GM19397 (cell line): ENCODE measurements at regions not wholly inside any gene's neighbourhood (a gene's known extent, or its start where the extent isn't known, plus 50 kb on each side); places are given as distances from the start of the nearest gene placed in this dataset.
A peak's percentile ranks its signal among the peaks of the same experiment; 100 is the strongest.

Experiments
- ATAC-seq: cut with Tn5 transposase; IDR thresholded peaks from one replicate; pipeline ENCODE4 v1.9.1; 2021; ENCODE audit warnings: mild to moderate bottlenecking, moderate library complexity; ENCODE audit not compliant: unreplicated experiment

GRCh38 chr15:47988564-47988963 is 132.2 kb upstream of the SLC24A5 start:
- ATAC-seq, result no peak

- ATAC-seq, result no peak
These were observed 130.0 kb upstream of the SLC24A5 start for GRCh38 chr15:47990821-47991220.

- ATAC-seq, result no peak
These were observed 129.4 kb upstream of the SLC24A5 start for GRCh38 chr15:47991357-47991756.

- no peak for ATAC-seq
These were observed 127.7 kb upstream of the SLC24A5 start for GRCh38 chr15:47993051-47993450.

GRCh38 chr15:47997195-47998080 is 123.4 kb upstream of the SLC24A5 start:
- ATAC-seq, result no peak

GRCh38 chr15:47998619-47999019 is 122.2 kb upstream of the SLC24A5 start:
- ATAC-seq, result no peak

GRCh38 chr15:48001393-48002039 is 119.3 kb upstream of the SLC24A5 start:
- ATAC-seq, result peak; percentile 88

GRCh38 chr15:48002767-48003166 is 118.0 kb upstream of the SLC24A5 start:
- ATAC-seq, result no peak

GRCh38 chr15:48003441-48003840 is 117.3 kb upstream of the SLC24A5 start:
- no peak for ATAC-seq

- no peak for ATAC-seq
These were observed 115.7 kb upstream of the SLC24A5 start for GRCh38 chr15:48005077-48005476.

- ATAC-seq, result no peak
These were observed 114.7 kb upstream of the SLC24A5 start for GRCh38 chr15:48006031-48006511.

GRCh38 chr15:48010316-48010715 is 110.5 kb upstream of the SLC24A5 start:
- no peak for ATAC-seq

GRCh38 chr15:48012191-48012590 is 108.6 kb upstream of the SLC24A5 start:
- ATAC-seq, result no peak

GRCh38 chr15:48016865-48017264 is 103.9 kb upstream of the SLC24A5 start:
- ATAC-seq, result no peak

- no peak for ATAC-seq
These were observed 103.0 kb upstream of the SLC24A5 start for GRCh38 chr15:48017747-48018146.

- ATAC-seq, result no peak
These were observed 100.6 kb upstream of the SLC24A5 start for GRCh38 chr15:48020166-48020565.

- ATAC-seq, result no peak
These were observed 99.3 kb upstream of the SLC24A5 start for GRCh38 chr15:48021336-48022086.

GRCh38 chr15:48025118-48025517 is 95.7 kb upstream of the SLC24A5 start:
- no peak for ATAC-seq

GRCh38 chr15:48028712-48029111 is 92.1 kb upstream of the SLC24A5 start:
- no peak for ATAC-seq

GRCh38 chr15:48029642-48030041 is 91.1 kb upstream of the SLC24A5 start:
- ATAC-seq, result no peak

GRCh38 chr15:48031466-48031865 is 89.3 kb upstream of the SLC24A5 start:
- no peak for ATAC-seq
